T-cell (primary cell): ENCODE measurements at regions not wholly inside any gene's neighbourhood (a gene's known extent, or its start where the extent isn't known, plus 50 kb on each side); places are given as distances from the start of the nearest gene placed in this dataset.

ENCODE experiments used
- ATAC-seq, 4 experiments: fragments of 200-7000 bp in 3 of 4; fragments of 150-1000 bp in 1 of 4; cut with Tn5 transposase; replicated peaks in 1 of 4; 1 replicate in 3 of 4; 2 replicates in 1 of 4; pipeline ENCODE4 v1.10.0; 2021; ENCODE audit warnings: moderate library complexity in 3 of 4, mild to moderate bottlenecking in 2 of 4, moderate number of reproducible peaks in 1 of 4
- CTCF ChIA-PET, 2 donors: fragments of 300-600 bp; sonication (Branson Sonifier 250); formaldehyde crosslinking; loops; one replicate each; lab custom pipeline; 2022; ENCODE audit warnings: antibody characterized with exemption in 2 of 2; lab: Charles Lee
- POLR2A ChIA-PET, 2 donors: fragments of 300-600 bp; sonication (Branson Sonifier 250); formaldehyde crosslinking; loops; one replicate each; lab custom pipeline; 2022; ENCODE audit warnings: antibody characterized with exemption in 2 of 2; lab: Charles Lee
- DNase-seq, 35 experiments: peaks; one replicate each; pipeline versions ENCODE4 v3.0.0 to v3.0.0-alpha.2; 2013 to 2023
- H3K27ac ChIP-seq: one replicate; pipeline ENCODE4 v1.5.1; 2013; ENCODE audit warnings: low read length
- H3K27me3 ChIP-seq, 2 experiments: replicated peaks in 1 of 2; 1 replicate in 1 of 2; 2 replicates in 1 of 2; pipeline versions ENCODE4 v1.6.1 to v1.7.0; 2013; ENCODE audit warnings: low read length in 1 of 2, mixed read lengths in 1 of 2; ENCODE audit not compliant: control insufficient read depth in 2 of 2, insufficient read depth in 2 of 2; ENCODE audit errors: extremely low read depth in 1 of 2
- H3K36me3 ChIP-seq, 2 donors: 1 replicate in 1 of 2; 2 replicates in 1 of 2; pipeline versions ENCODE4 v1.6.1 to v1.7.0; 2013; ENCODE audit warnings: low read length in 1 of 2; ENCODE audit not compliant: control insufficient read depth in 2 of 2, insufficient read depth in 1 of 2; ENCODE audit errors: extremely low read depth in 1 of 2
- H3K4me1 ChIP-seq, 2 experiments: 1 replicate in 1 of 2; 2 replicates in 1 of 2; pipeline versions ENCODE4 v1.6.1 to v1.7.0; 2013; ENCODE audit warnings: low read length in 2 of 2, mixed read lengths in 1 of 2; ENCODE audit not compliant: insufficient read depth in 2 of 2, control insufficient read depth in 1 of 2; ENCODE audit errors: extremely low read depth in 1 of 2
- H3K4me3 ChIP-seq, 2 donors: 1 replicate in 1 of 2; 2 replicates in 1 of 2; pipeline versions ENCODE4 v1.5.1 to v1.7.0; 2013; ENCODE audit warnings: mild to moderate bottlenecking in 2 of 2, low read length in 1 of 2, moderate library complexity in 1 of 2; ENCODE audit not compliant: control insufficient read depth in 1 of 2; ENCODE audit errors: extremely low read depth in 1 of 2
- H3K9me3 ChIP-seq: 2 replicates; pipeline ENCODE4 v1.7.0; 2013
- H3K27ac Mint-ChIP-seq, 2 donors: one replicate each; pipeline ENCODE4 v1.8.0; 2020 to 2021; ENCODE audit warnings: mild to moderate bottlenecking in 2 of 2, mixed read lengths in 2 of 2
- H3K27me3 Mint-ChIP-seq, 2 donors: one replicate each; pipeline ENCODE4 v1.8.0; 2021 to 2022; ENCODE audit warnings: mixed read lengths in 2 of 2
- H3K36me3 Mint-ChIP-seq: one replicate; pipeline ENCODE4 v1.8.0; 2021; ENCODE audit warnings: mixed read lengths
- H3K4me1 Mint-ChIP-seq, 3 donors: one replicate each; pipeline ENCODE4 v1.8.0; 2020 to 2022; ENCODE audit warnings: mixed read lengths in 3 of 3, mild to moderate bottlenecking in 1 of 3
- H3K4me3 Mint-ChIP-seq, 3 donors: one replicate each; pipeline ENCODE4 v1.8.0; 2020 to 2022; ENCODE audit warnings: mild to moderate bottlenecking in 3 of 3, mixed read lengths in 3 of 3, moderate library complexity in 3 of 3
- H3K9me3 Mint-ChIP-seq, 3 donors: one replicate each; pipeline ENCODE4 v1.8.0; 2020 to 2022; ENCODE audit warnings: mixed read lengths in 3 of 3
- WGBS: methylation state at CpG from one replicate; pipeline ENCODE4 v1.1.5; 2013; ENCODE audit warnings: missing lambda C conversion rate; ENCODE audit not compliant: insufficient coverage; 5-methylcytosine and 5-hydroxymethylcytosine counted together

DNA sequence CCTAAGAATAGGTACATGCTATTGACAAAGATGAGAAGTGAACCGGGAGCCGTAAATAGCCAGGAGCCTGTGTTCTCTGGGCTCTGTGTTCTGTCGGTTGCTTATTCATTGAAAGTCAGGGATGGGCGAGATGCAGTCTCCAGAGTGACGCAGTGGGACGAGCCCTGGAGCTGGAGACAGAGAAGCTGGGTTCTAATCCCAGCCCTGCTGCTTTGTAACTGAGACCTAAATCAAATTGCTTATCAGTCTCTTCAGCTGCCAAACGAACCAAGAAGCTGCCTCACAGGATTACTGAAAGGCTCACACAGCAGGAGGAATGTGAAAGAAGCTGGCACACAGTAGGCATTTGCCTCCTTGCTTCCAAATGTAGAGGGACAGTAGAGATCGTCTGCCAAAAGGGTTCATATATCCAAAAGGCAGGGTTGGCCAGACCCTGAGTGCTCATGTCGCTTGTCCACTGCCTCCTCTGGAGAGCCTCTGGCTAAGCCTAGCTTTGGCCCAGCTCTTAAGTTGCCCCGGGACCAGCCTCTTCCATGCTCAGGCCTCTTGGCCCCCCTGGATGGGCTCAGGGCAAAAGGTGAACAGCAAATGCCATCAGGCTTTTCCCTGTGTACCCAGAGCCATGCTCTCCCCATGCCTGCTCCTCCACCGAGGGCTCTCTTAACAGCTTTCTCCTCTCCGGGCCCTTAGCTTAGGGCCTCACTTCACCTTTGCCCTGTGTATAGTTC lies 134.2 kb upstream of the IPO9 start:
- H3K27me3 Mint-ChIP-seq = peaks cover 0 to 2% of the 10 kb centered on the region in 2 donors
- Histone ChIP-seq H3K4me3 (no peak overlapping the region), H3K9me3 (no peaks in the 10 kb centered on the region), H3K27ac (no peak overlapping the region), H3K36me3 (no peaks in the 10 kb centered on the region), H3K4me1 (no peaks in the 10 kb centered on the region), H3K27me3 (peaks cover 0 to 29% of the 10 kb centered on the region in 2 experiments)
- ChIA-PET POLR2A (no interaction called here), CTCF (no interaction called here)
- no peaks in the 10 kb centered on the region for H3K4me1 Mint-ChIP-seq
- H3K36me3 Mint-ChIP-seq = no peaks in the 10 kb centered on the region
- H3K9me3 Mint-ChIP-seq = no peaks in the 10 kb centered on the region
- no peak overlapping the region for H3K4me3 Mint-ChIP-seq
- DNase-seq (no peak), ATAC-seq (no peak)
- no peak overlapping the region for H3K27ac Mint-ChIP-seq
- 81% methylated on average over 11 of the region's 12 CpGs for WGBS

DNA sequence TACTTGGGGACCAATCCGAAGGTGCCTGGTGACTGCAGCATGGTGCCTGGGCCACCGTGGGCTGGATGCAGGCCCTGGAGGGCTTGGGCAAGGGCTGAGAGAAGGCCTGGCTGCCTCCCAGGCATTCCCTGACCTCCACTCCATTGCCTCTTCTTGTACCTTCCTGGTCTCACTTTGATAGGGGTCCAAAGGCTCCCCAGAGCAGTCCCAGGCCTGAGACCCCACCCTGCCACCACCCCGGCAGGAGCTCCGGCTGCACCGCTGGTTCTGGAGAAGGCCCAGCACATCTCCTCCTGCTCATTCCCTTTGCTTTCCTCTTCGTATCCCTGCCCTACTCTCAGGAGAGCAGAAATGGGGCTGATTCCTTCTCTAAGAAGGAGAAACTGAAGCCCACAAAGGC lies 133.3 kb upstream of the IPO9 start:
- ChIA-PET CTCF (no interaction called here), POLR2A (no interaction called here)
- H3K27me3 Mint-ChIP-seq = peaks cover 0 to 2% of the 10 kb centered on the region in 2 donors

DNA sequence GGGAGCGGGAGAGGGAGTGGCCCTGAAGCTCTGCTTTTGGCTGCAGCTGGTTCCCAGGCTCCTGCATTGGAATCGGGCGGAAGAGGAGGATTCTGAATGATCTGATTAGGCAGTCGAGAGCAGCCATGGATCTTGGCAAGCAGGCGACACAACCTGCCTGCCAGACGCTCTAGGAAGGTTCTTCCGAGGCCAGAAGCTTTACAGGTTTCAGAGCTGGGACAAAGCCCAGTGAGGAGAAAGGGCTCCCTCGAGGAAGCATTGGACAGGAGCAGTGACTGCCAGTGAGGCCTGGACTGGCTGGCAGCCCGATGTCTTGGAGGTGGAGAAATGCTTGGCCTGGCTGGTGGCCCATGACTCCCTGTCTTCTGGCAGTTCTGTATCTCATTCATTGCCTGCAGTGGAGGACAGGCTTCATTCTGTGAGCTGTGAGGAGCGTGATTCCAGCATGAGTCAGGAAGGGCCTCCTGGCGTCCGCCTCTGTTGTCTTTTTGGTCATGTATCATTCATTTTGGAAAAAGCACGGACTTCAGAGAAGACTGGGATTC lies 132.7 kb upstream of the IPO9 start:
- 80% methylated on average over 13 of the region's 13 CpGs for WGBS
- POLR2A ChIA-PET = no interaction called here
- H3K27ac Mint-ChIP-seq = no peak overlapping the region
- H3K27ac ChIP-seq = no peak overlapping the region
- DNase-seq (no peak), ATAC-seq (no peak)
- H3K27me3 ChIP-seq = peaks cover 0 to 29% of the 10 kb centered on the region in 2 experiments
- H3K27me3 Mint-ChIP-seq = peaks cover 0 to 2% of the 10 kb centered on the region in 2 donors
- H3K36me3 ChIP-seq = no peaks in the 10 kb centered on the region
- CTCF ChIA-PET = no interaction called here
- H3K4me1 ChIP-seq = no peaks in the 10 kb centered on the region
- H3K9me3 ChIP-seq = no peaks in the 10 kb centered on the region
- H3K4me3 Mint-ChIP-seq = no peak overlapping the region
- no peaks in the 10 kb centered on the region for H3K4me1 Mint-ChIP-seq
- no peaks in the 10 kb centered on the region for H3K36me3 Mint-ChIP-seq
- no peaks in the 10 kb centered on the region for H3K9me3 Mint-ChIP-seq
- no peak overlapping the region for H3K4me3 ChIP-seq

More for the DNA sequence above, 133.3 kb upstream of the IPO9 start:
- WGBS = 79% methylated on average over 5 of the region's 6 CpGs
- ATAC-seq (no peak), DNase-seq (no peak)
- H3K4me1 ChIP-seq = no peaks in the 10 kb centered on the region
- no peak overlapping the region for H3K27ac Mint-ChIP-seq
- H3K27me3 ChIP-seq = peaks cover 0 to 29% of the 10 kb centered on the region in 2 experiments
- no peaks in the 10 kb centered on the region for H3K36me3 ChIP-seq
- H3K36me3 Mint-ChIP-seq = no peaks in the 10 kb centered on the region
- H3K9me3 ChIP-seq = no peaks in the 10 kb centered on the region
- no peak overlapping the region for H3K4me3 Mint-ChIP-seq
- H3K27ac ChIP-seq = no peak overlapping the region
- H3K9me3 Mint-ChIP-seq = no peaks in the 10 kb centered on the region
- no peak overlapping the region for H3K4me3 ChIP-seq
- H3K4me1 Mint-ChIP-seq = no peaks in the 10 kb centered on the region

DNA sequence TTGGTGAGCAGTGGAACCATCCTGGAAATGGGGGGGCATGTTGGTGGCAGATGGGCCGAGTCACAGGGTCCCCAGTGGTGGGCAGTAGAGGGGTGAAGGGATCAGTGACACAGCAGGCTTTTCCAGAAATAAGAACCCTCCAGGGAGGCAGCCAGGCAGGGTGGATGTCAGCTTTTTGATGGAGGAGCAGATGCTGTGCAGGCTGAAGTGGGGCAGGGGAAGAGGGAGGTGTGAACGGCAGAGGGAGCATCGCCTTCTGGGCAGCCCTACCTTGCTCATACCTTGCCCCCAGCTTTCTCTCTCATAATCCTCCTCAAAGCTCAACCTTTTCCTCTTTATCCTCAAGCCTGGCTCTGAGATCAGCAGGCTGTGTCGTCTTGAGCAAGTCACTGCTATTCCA lies 131.8 kb upstream of the IPO9 start:
- no peaks in the 10 kb centered on the region for H3K36me3 ChIP-seq
- no peak overlapping the region for H3K27ac ChIP-seq
- Mint-ChIP-seq H3K4me1 (no peaks in the 10 kb centered on the region), H3K4me3 (no peak overlapping the region), H3K9me3 (peaks cover 0 to 6% (median 0%) of the 10 kb centered on the region in 3 donors), H3K27me3 (peaks cover 0 to 2% of the 10 kb centered on the region in 2 donors), H3K27ac (no peak overlapping the region), H3K36me3 (no peaks in the 10 kb centered on the region)
- ATAC-seq = no peak
- H3K4me1 ChIP-seq = no peaks in the 10 kb centered on the region
- H3K9me3 ChIP-seq = no peaks in the 10 kb centered on the region
- ChIA-PET POLR2A (no interaction called here), CTCF (no interaction called here)
- 72% methylated on average over 2 of the region's 4 CpGs for WGBS
- peaks cover 0 to 29% of the 10 kb centered on the region in 2 experiments for H3K27me3 ChIP-seq
- DNase-seq = no peak
- H3K4me3 ChIP-seq = no peak overlapping the region

- POLR2A ChIA-PET = no interaction called here
- no peak overlapping the region for H3K27ac Mint-ChIP-seq
- no peaks in the 10 kb centered on the region for H3K36me3 ChIP-seq
- ATAC-seq (no peak), DNase-seq (no peak)
- peaks cover 0 to 11% of the 10 kb centered on the region in 2 experiments for H3K27me3 ChIP-seq
- CTCF ChIA-PET = interaction anchor here in 1 of 2 donors (0.7 kb wide), 1 partner anchor 71 kb away, joined by 4 read pairs; no protein-coding TSS in a partner anchor
- H3K4me1 Mint-ChIP-seq = peaks cover 0 to 4% (median 0%) of the 10 kb centered on the region in 3 donors
- H3K9me3 ChIP-seq = no peaks in the 10 kb centered on the region
- no peaks in the 10 kb centered on the region for H3K36me3 Mint-ChIP-seq
- peaks cover 0 to 5% of the 10 kb centered on the region in 2 experiments for H3K4me1 ChIP-seq
- H3K4me3 Mint-ChIP-seq = no peak overlapping the region
- no peak overlapping the region for H3K4me3 ChIP-seq
- H3K9me3 Mint-ChIP-seq = peaks cover 0 to 6% (median 0%) of the 10 kb centered on the region in 3 donors
- peaks cover 5 to 7% of the 10 kb centered on the region in 2 donors for H3K27me3 Mint-ChIP-seq
- H3K27ac ChIP-seq = no peak overlapping the region
- no CpG with 5 or more reads among the region's 2 CpGs for WGBS
Measured at GRCh38 chr1:201701831-201702230, 127.1 kb upstream of the IPO9 start.

GRCh38 chr1:201702936-201703335 lies 126.0 kb upstream of the IPO9 start:
- Histone ChIP-seq H3K27ac (no peak overlapping the region), H3K27me3 (peaks cover 0 to 11% of the 10 kb centered on the region in 2 experiments), H3K36me3 (no peaks in the 10 kb centered on the region), H3K4me3 (no peak overlapping the region), H3K9me3 (no peaks in the 10 kb centered on the region), H3K4me1 (peaks cover 0 to 5% of the 10 kb centered on the region in 2 experiments)
- Mint-ChIP-seq H3K27me3 (peaks cover 5 to 9% of the 10 kb centered on the region in 2 donors), H3K36me3 (no peaks in the 10 kb centered on the region), H3K4me3 (no peak overlapping the region), H3K4me1 (peaks cover 0 to 4% (median 0%) of the 10 kb centered on the region in 3 donors), H3K27ac (no peak overlapping the region), H3K9me3 (peaks cover 0 to 6% (median 0%) of the 10 kb centered on the region in 3 donors)
- ChIA-PET POLR2A (no interaction called here), CTCF (interaction anchor here in 1 of 2 donors (0.8 to 1.5 kb wide), 2 partner anchors 10 to 141 kb away, joined by 4 to 7 read pairs; no protein-coding TSS in a partner anchor)
- ATAC-seq = no peak
- DNase-seq = no peak
- WGBS = 80% methylated on average over 1 of the region's 2 CpGs
